DOHH2 (cell line): ENCODE measurements at regions not wholly inside any gene's neighbourhood (a gene's known extent, or its start where the extent isn't known, plus 50 kb on each side); places are given as distances from the start of the nearest gene placed in this dataset.

Experiments
- CTCF ChIP-seq: fragments of 200-600 bp; sonication (generic); IDR thresholded peaks from one replicate; pipeline ENCODE4 v1.5.1; 2014; ENCODE audit warnings: antibody characterized with exemption, mild to moderate bottlenecking, low read depth, low read length; ENCODE audit not compliant: poor library complexity, severe bottlenecking
- EZH2phosphoT487 ChIP-seq: fragments of 200-600 bp; sonication (generic); IDR thresholded peaks from 2 replicates; pipeline ENCODE4 v1.6.1; 2017; ENCODE audit warnings: borderline replicate concordance, mild to moderate bottlenecking, antibody characterized with exemption, low read length, moderate library complexity, mixed read lengths

- TF ChIP-seq CTCF (no peak), EZH2phosphoT487 (no peak)
Measured at GRCh38 chr18:25443776-25444175, 91.8 kb upstream of the ZNF521 start.
